ENCODE measurements at regions not wholly inside any gene's neighbourhood (a gene's known extent, or its start where the extent isn't known, plus 50 kb on each side); places are given as distances from the start of the nearest gene placed in this dataset.

DNA sequence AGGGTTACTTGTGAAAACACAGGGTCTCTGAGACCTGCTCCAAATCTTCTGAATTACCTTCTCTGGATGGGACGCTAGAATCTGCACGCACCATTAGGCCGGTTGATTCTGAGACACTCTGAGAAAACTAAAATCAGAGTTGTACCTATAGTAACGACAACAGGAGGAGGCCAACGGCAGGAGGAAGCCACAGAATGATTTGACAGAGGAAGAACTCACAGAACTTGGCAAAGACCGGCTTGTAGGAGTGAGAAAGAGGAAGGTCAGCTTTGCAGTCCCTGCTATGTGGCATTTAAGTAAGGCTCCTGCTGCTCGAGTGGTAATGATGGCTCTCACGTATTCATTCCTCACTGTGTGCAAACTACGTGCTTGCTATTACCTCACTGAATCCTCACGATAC, 483.0 kb downstream of the TMEM114 start (continued):
- TF ChIP-seq ZNF462 (CRISPR knock-in tag; IDR thresholded peaks at IDR 0.05) (no peak), STAT1 (IDR thresholded peaks at IDR 0.05; ENCODE audit: unreplicated experiment) (no peak), ETS1 (IDR thresholded peaks at IDR 0.05) (no peak)

DNA sequence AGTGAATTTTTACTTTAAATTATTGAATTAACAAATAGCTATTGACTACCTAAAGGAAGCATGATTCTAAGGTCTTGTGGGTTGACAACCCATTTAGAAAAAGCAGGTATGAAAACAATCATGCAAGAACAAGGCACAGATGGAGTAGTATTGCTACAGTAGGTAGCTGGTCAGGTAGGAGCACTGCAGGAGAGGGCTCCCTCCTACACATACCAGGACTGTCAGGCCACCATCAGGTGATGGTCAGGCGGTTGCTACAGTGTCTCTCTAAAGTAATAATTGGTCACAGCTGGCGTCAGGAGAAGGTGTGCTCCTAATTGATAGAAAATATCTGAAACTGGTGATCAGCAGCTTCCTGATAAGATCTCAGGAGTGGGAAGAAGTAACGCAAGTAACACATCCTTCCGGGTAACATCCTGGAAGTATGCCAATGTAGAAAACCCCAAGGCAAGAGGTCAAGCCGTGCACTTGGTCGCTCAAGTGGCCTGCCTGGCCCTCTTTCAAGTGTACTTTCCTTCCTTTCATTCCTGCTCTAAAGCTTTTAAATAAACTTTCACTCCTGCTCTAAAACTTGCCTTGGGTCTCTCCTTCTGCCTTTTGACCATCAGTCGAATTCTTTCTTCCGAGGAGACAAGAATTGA, 486.5 kb downstream of the TMEM114 start:
- Histone ChIP-seq H3K27ac (ENCODE audit: low read depth) (no peak overlapping the region), H3F3A (replicated peaks; ENCODE audit: low read depth) (no peaks in the 10 kb centered on the region), H3K36me3 (ENCODE audit: insufficient read depth) (no peaks in the 10 kb centered on the region; the same call in 1 of the 2 replicates), H3K4me1 (ENCODE audit: insufficient read depth) (no peaks in the 10 kb centered on the region), H4K20me1 (replicated peaks; ENCODE audit: insufficient read depth) (no peaks in the 10 kb centered on the region), H2AFZ (no peak overlapping the region), H3K27me3 (ENCODE audit: insufficient read depth) (no peaks in the 10 kb centered on the region), H3K4me3 (no peak overlapping the region), H3K4me2 (no peak overlapping the region), H3K9me2 (ENCODE audit: insufficient read depth) (no peaks in the 10 kb centered on the region), H3K79me2 (replicated peaks; ENCODE audit: insufficient read depth) (no peaks in the 10 kb centered on the region)
- Mint-ChIP-seq H3K9me3 (peaks cover 20% of the 10 kb centered on the region; the same call in 2 of the 3 replicates), H3K27me3 (ENCODE audit: insufficient read depth, low read depth, poor library complexity) (no peaks in the 10 kb centered on the region), H3K27ac (no peak overlapping the region), H3K36me3 (ENCODE audit: low read depth) (no peaks in the 10 kb centered on the region; the same call in 1 of the 3 replicates), H3K4me1 (no peaks in the 10 kb centered on the region), H3K4me3 (no peak overlapping the region)
- ATAC-seq: no peak
- DNase-seq (ENCODE audit: low spot score): no peak
- TF ChIP-seq ZNF331 (CRISPR knock-in tag; IDR thresholded peaks at IDR 0.05; ENCODE audit: low read depth): no peak
- no peak for TF ChIP-seq ETS1 (IDR thresholded peaks at IDR 0.05)
- no peak for TF ChIP-seq EZH2phosphoT487 (IDR thresholded peaks at IDR 0.05; ENCODE audit: unreplicated experiment)
- TF ChIP-seq CTCF (conservative IDR thresholded peaks at IDR 0.05; ENCODE audit: low read depth in 2 of 2): no peak
- no peak for TF ChIP-seq NANOG (IDR thresholded peaks at IDR 0.05; ENCODE audit: borderline replicate concordance)
- TF ChIP-seq, protein P1, sequence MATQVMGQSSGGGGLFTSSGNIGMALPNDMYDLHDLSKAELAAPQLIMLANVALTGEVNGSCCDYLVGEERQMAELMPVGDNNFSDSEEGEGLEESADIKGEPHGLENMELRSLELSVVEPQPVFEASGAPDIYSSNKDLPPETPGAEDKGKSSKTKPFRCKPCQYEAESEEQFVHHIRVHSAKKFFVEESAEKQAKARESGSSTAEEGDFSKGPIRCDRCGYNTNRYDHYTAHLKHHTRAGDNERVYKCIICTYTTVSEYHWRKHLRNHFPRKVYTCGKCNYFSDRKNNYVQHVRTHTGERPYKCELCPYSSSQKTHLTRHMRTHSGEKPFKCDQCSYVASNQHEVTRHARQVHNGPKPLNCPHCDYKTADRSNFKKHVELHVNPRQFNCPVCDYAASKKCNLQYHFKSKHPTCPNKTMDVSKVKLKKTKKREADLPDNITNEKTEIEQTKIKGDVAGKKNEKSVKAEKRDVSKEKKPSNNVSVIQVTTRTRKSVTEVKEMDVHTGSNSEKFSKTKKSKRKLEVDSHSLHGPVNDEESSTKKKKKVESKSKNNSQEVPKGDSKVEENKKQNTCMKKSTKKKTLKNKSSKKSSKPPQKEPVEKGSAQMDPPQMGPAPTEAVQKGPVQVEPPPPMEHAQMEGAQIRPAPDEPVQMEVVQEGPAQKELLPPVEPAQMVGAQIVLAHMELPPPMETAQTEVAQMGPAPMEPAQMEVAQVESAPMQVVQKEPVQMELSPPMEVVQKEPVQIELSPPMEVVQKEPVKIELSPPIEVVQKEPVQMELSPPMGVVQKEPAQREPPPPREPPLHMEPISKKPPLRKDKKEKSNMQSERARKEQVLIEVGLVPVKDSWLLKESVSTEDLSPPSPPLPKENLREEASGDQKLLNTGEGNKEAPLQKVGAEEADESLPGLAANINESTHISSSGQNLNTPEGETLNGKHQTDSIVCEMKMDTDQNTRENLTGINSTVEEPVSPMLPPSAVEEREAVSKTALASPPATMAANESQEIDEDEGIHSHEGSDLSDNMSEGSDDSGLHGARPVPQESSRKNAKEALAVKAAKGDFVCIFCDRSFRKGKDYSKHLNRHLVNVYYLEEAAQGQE (IDR thresholded peaks at IDR 0.05; ENCODE audit: unreplicated experiment): no peak
- no peak for TF ChIP-seq STAT1 (IDR thresholded peaks at IDR 0.05; ENCODE audit: unreplicated experiment)

Data from GM23338 (cell line).